Activated CD4-positive, alpha-beta T cell treated with anti-CD3 and anti-CD28 coated beads, Interleukin-2, Interleukin-6, amounts not matched to agents 100 ng/mL and 50 ng/mL, durations not matched to agents 16 hours and 8 hours (primary cell): ENCODE measurements at regions not wholly inside any gene's neighbourhood (a gene's known extent, or its start where the extent isn't known, plus 50 kb on each side); places are given as distances from the start of the nearest gene placed in this dataset.
"Not testable (repeated sequence)": the region's sequence is repeated elsewhere in the genome, so short reads cannot be mapped to it uniquely, and the experiment has no call there.

Experiments used
- DNase-seq: peaks from one replicate; pipeline ENCODE4 v3.0.0-alpha.2; 2020

DNA sequence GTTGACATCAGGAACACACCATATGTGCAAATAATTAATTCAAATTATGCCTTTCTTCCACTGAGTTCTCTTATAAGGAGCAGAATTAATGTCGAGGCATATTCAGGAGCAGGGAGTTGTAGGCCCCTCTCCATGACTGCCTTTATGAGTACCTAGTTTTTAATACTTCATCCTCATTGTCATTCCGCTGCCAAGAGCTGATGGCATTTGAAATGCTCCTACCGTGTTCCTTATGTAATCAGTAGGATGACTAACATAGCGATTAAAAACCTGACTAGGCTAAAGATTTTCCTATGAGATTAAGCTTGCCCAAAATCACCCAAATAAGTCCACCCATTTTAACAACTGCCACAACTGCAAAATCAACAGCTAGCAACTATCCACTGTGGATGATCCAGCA lies 220.6 kb downstream of the DHX15 start:
- DNase-seq: no peak

DNA sequence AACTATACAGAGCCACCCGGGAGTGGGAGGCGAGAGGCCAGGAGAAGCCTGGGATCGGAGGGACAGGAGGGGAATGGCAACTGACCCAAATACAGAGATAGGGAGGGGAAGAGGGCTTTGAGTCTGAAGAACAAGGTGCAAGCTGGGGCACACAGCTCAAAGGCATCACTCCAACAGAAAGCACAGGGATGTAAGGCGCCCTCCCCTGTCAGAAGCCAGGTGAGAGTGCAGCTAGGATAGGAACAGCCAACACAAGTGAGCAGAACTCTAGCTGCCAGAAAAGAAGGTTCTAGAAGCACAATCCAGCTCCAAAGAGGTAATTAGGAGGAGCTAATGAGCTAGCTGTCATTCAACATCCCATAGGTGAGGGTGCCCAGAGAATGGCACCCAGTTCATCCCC lies 232.2 kb downstream of the DHX15 start:
- DNase-seq: no peak

DNA sequence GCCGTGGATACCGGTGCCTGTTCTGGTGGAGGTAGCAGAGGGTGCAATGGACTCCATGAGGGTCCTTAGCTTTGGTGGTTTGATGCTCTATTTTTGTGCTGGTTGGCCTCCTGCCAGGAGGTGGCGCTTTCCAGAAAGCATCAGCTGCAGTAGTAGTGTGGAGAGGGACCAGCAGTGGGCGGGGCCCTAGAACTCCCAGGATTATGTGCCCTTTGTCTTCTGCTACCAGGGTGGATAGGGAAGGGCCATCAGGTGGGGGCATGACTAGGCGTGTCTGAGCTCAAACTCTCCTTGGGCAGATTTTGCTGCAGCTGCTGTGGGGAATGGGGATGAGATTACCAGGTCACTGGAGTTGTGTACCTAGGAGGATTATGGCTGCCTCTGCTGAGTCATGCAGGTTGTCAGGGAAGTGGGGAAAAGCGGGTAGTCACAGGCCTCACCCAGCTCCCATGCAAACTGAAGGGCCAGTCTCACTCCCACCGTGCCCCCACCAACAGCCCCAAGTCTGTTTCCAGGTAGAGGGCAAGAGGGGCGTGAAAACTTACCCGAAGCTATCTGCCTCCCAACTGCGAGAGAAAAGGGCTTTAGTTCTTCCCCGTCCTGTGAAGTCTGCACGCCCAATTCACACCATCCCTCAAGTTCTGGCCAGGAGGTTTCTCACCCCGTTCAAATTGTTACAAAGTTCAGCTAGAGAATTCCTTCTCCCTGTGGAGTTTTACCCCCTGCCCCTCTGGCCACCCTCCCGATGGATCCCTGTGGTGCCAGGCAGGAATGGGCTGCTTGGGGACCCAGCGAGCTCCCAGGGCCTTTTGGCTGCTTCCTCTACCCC lies 235.0 kb downstream of the DHX15 start:
- DNase-seq: not testable (repeated sequence)

DNA sequence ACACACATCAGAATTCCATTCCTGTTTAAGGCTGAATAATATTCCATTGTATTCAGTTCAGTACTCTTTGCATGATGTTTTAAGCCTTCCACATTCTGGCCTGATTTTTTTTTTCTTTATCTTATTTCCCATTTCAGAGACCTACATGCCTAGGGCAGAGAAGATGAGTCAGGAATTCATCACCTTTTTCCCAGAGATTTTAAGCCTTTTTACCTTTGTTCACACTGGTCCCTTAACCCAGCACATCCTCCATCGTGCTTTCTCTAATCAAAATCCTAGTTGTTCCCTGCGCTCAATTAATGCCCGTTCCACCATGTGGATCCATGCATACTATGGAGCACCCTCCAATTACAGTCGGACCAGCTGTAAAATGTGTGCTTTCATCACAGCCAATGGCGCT lies 245.1 kb downstream of the DHX15 start:
- DNase-seq: no peak

DNA sequence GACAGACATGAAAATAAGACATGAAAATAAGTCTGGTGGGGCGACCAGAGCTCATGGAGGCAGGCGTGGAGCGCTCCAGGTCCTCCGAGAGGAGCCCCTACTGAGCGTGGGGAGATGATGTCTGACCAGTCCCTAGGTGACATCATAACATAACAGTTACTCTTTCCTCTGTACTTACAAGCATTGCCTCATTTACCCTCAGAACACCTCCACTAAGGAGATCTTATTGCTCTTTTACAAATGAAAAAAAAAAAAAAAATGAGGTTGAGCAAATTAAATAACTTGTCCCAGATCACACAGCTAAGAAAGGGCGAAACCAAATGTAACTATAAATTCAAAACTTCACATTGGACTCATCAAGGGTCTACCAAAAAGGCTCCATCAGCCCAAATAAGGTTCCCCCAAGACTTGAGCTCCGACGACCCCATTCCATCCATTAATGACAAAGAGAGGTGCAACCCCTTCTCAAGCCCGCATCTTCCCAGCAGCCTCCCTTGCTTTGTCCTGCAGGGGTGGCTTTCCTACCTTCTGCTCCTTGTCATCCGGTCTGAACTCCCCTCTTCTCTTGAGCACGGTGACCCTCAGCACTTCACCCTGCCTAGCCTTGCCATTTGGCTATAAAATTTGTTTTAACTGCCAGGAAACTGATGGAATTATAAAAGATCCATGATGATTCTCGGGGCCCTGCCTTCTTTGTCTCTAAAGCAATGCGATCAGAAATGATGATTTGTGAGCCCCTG lies 246.7 kb downstream of the DHX15 start:
- DNase-seq: no peak

DNA sequence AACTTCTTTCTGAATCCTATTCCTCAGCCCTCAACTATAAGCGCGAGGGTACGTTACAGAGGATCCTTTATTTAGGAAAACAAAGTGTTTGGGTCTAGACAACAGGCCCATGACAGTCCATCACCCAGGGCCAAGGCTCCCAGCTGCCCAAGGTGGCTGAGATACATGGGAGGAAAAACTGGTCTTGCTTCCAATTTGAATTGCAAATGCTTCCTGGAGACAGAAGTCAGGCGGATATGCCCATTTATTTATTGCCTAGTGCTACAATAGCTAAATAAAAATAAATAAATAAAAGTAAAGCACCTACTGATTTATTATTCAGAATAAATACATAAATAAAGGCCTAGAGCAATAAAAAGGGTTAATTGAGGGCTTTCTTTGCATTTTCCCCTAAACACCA lies 248.7 kb downstream of the DHX15 start:
- DNase-seq: no peak

DNA sequence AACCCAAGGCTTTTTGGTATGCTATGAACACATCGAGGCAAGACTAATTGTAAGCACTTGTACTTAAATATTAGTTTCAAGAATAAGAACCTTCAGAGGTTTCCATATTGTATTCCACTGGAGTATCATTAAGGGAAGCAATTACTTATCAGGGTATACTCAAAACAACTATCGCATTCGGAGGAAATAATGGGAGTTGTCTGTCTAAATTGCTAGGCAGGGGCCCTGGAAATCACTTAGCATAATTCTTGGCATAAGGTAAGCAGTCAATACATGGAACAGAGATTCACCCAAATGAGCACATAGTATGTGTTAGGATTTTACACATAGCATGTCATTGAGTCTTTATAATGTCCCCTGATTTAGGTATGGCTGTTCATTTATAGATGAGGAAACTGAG lies 249.4 kb downstream of the DHX15 start:
- no peak for DNase-seq

DNA sequence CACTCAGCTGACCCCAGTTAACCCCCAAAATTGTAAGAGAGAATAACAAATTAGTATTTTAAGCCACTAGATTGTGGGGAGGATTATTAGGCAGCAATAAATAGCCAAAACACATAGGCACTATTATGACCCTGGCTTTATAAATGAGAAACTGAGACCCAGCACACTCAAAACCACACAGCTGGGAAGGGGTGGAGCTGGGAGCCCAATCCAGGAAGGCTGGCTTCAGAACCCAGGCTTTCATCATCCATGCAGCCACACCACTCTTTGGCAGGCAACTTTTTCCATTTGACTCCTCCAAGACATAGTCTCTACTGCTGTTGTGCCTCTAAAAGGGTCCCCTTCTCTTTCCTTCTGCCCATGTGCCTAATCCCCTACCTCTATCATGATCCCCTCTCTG lies 253.8 kb downstream of the DHX15 start:
- DNase-seq: no peak

DNA sequence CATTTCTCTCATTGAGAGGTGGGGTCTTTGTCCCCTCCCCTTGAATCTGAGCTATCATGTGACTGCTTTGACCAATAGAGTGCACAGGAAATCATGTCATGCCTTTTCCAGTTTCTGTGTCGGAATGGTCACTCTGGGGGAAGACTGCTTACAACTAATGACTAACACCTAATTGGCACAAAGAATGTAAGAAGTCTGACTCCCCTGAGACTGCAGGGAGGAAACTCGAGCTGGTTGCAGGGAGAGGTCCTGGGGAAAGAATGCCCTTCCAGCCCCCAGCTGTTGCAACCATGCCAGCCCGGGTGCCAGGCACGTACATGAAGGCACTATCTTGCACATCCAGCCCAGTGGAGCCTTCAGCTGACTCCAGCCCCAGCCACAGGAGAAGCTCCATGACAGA lies 254.2 kb downstream of the DHX15 start:
- no peak for DNase-seq

DNA sequence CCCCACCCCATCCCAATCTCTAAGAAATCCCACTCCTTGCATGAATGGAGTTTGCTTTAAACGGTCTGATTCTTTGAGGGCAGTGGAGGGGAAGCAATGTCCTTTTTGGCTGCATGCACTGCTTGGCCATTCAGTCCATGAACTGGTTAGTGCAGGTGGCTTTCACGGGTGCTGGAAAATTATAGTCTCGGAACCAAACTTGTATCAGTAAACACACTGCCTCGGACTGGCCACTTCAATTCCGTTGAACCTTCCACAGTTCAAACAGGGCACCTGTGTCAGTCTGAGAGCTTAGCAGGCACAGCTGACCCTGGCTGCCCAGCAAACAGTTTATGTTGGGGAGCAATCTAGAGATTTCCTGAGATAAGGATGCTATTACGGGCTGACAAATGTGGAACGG lies 255.6 kb downstream of the DHX15 start:
- DNase-seq: no peak

DNA sequence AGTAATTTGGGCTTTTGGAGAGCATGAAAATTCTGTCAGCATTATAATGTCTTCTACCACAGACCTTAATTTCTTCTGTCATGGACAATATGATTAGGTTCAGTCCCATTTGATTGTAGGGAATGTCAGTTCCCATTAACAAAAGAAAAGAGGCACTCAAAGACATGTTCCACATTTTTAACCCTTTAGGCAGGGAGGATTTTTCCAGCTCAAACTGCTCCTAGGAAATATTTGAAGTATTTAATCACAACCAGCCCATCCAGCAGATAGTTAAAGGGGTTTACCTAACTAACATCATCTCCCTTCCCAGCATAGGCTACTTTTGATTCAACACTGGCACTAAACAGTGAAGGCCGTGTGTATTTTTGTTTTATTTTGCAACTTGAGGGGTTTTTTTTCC lies 256.0 kb downstream of the DHX15 start:
- DNase-seq: no peak

DNA sequence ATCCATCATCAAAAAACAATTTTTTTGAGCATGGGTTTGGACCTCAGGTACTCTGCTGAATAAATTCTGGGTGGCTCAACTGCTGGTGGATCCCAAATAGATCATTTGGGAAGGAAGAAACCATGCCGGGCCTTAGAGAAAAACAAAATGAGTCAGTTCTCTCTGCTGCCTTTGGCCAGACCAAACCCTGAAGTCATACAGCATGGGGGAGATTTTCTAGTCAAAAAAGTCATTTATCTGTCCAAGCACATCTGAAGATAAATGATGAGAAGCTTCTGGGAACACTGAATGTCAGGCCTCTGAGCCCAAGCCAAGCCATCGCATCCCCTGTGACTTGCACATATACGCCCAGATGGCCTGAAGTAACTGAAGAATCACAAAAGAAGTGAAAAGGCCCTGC lies 261.4 kb downstream of the DHX15 start:
- no peak for DNase-seq

DNA sequence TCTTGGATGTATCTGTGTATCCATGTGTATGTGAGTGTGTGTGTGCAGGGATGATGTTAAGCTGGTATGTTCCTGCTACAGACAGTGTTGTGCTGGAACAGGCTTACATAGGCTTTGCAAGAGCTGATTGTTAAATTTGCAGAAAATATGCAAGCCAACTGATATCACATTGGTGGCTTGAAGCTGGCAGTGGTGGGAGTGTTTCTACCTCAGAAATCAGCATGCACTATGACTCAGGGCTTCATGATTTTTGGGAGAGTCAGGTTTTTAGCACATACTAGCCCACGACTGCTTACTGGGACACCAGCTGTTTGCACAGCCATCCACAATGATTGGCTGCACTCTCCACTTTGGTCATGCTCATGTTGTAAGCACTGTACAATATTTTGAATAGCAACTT lies 261.8 kb downstream of the DHX15 start:
- no peak for DNase-seq

DNA sequence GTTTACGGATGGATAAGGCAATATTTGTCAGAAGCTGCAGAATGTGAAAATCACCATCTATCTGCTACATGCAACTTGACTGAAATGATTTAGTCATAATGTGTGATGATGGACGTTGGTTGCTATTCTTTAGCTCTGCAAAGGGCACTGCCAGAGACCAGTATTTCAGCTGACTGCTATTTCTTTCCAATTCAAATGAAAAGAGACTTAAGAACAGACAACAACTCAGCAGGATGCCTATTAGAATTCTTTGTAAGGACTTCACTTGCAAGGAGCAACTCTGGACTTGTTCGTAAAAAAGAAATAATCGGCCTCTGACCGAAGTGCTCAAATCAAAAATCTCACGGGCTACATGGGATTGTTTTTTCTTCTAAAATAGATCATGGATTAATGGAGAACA lies 262.7 kb downstream of the DHX15 start:
- DNase-seq: no peak

DNA sequence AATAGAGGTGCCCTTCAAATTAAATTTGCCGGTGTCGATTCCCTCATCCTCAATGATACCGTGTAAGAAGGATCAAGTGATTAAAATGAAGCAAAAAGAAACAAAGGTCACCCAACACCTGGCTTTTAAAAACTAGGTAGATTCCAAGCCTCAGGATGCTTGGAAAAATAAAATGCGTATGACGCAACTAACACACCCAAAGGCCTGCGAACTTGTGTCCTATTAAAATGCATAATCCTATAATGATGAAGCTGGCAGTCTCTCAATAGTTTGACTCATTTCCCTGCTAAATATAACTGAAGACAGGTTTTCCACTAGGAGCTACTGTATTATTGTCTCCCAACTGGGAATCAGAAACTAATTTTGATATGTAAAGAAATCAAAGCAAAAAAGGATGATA lies 263.2 kb downstream of the DHX15 start:
- no peak for DNase-seq

DNA sequence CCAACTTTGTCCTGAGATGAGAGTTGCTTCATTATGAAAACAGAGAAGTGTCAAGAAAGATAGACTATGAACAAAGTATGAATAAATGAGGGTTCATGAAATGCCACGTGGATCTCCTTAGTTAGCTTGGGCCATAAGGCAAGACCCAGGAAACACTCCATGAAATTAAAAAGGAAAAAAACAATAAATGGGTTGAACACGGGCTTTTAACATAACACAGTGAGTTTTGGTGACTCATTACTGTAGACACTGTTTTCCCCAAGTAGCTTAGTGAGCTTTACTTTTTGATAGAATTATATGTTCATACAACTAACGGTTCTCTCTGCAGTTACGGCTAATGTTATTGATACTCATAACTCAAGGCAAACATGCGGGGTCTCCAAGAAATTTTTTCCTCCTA lies 265.0 kb downstream of the DHX15 start:
- DNase-seq: no peak

DNA sequence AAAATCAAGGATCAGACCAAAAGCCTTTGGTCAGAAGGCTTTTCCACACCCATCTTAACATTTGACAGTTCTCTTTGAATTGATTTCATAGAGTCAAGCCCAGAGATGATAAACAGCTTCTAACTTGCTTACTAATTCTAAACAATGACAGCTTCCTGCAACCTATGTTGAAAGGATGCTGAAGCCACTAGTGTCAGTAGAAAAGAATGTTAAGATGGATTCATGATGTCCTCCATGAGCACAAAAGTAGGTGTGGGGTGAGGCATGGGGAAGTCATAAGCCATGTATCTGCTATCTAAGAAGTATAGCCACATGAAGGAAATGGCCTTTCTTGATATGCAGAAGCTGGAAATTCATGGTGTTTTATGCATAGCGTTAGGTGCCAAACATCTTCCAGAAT lies 269.3 kb downstream of the DHX15 start:
- no peak for DNase-seq

DNA sequence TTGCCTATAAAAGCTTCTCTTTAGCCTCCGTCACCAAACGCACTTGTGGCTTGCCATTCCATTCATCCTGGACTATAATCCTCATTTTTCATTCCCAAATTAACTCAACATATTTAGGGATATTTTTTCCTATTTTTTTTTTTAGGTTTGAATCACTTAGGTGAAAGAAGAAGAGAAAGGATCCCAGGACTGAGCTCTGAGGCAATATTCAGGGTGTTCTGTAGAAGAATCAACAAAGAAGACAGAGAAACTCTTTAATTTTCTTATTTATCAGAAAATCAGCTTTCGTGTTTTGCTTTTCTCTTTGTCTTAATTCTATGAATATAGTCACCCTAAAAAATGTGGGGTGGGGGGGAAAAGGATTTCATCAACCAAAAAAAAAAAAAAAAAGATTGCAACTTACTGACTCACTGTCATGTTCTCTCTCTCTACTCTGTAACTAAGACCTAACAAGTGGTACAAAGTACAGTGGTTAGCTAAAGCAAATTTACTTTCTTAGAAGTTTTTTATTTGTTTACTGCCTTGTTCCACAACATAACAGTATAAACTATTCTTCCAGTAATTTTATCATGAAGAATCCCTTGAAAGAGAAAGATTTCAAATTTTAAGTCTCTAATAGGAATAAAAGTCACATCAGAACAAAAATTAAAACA lies 272.0 kb downstream of the DHX15 start:
- no peak for DNase-seq

DNA sequence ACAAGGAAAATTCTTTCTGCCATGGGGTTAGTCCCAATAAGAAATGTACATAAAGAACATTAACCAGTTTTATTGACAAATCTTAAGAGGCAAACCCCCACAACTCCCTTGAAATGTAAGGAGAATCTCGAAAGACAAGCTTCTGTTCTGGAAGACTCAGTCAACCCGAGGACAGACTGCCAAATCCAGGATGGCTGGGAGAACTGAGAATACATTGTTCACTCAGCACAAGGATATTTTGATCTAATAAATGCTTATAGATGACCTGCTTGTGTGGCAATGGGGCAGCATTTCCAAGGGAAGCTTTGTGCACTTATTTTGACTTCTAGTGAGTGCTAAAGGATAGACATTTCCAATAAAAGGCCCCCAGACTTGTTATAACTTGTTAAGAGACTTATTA lies 280.4 kb downstream of the DHX15 start:
- no peak for DNase-seq

DNA sequence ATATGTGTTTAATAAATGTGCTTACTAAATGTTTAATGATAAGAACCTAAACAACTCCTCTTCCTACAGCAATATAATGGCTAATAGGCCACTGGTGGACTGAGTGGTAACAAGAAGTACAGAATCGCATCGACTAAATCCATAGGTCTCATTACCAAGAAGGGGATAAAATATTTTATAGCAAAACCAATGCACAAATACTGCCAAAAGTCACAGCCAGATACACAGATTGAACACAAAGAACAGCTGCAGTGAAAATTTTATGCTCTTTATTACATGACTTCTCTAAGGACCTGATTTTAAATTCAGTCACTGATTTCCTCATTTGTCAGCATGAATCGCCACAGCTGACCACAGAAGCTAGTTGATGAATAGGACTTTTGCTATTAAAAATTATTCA lies 285.4 kb downstream of the DHX15 start:
- DNase-seq: no peak

DNA sequence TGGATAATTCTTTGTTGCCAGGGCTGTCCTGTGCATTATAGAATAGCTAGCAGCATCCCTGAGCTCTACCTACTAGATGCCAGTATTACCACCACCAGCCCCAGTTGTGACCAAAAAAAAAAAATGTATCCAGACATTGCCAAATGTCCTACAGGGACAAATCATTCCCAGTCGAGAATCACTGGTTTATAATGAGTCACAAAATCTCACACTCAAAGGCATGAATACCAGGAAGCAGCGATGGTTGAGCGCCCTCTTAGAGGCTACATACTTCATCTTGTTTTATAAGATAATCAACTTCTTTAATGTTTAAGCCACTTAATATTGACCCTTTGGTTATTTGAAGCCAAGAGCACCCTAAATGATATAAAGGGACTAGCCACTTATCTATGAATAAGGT lies 297.3 kb downstream of the DHX15 start:
- DNase-seq: no peak

DNA sequence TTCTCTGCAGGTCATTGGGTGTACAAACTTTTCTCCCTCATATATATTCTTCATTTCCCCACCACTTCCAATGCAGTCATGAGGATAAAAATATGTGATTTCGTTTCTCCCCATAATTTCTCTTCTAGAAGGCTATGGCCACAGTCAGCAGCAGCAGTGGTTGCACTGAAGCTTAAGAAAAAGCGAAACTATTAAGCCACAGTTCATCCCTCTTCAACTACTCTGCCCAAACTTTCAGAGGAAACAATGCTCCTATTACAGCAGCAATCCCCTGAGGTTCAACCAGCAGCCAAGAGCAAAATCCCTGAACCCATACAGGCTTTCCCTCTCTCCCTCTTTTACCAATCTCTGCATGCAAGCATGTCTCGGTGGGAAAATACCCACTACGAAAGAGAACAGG lies 298.6 kb downstream of the DHX15 start:
- DNase-seq: no peak

DNA sequence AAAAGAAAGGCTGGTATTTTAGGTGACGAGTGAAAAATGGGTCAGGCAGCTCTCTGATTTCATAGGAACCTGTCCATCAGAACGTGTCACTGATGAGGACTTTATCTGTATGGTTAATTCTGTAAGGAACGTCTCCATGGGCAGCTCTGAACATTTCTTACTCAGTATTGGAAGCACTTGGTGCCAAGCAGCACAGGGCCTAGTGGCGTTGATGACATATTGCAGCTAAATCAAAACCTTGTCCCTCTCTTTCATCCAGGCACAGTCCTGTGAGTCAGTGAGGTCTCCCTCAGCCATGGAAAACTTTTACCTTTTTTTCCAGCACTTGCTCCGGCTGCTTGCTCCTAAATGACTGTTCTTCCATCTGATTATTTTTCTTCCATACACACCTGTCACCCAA lies 301.9 kb downstream of the DHX15 start:
- no peak for DNase-seq

DNA sequence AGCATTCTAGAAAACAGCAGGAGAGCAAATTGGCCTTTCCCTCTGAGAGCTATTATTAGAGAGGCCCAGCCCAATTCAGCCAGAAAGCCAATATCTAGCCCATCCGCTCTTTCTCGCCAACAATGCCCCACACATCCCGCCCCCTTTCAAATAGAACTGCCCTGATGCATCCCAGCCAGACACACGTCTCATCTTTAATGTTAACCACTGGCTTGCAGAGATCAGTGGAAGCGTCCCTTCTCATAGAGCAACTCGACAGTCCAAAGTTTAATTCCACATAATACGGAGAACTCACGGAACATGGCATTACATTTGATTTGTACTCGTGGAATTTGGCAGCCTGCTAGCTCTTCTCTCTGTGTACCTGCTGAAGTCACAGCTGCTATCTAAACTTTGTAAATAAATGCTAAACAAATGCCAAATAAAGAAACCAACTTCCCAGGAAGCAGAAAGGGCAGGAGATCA lies 304.4 kb downstream of the DHX15 start:
- DNase-seq: no peak
